ENCODE measurements at regions not wholly inside any gene's neighbourhood (a gene's known extent, or its start where the extent isn't known, plus 50 kb on each side); places are given as distances from the start of the nearest gene placed in this dataset.
"Not testable (repeated sequence)": the region's sequence is repeated elsewhere in the genome, so short reads cannot be mapped to it uniquely, and the experiment has no call there.

DNA sequence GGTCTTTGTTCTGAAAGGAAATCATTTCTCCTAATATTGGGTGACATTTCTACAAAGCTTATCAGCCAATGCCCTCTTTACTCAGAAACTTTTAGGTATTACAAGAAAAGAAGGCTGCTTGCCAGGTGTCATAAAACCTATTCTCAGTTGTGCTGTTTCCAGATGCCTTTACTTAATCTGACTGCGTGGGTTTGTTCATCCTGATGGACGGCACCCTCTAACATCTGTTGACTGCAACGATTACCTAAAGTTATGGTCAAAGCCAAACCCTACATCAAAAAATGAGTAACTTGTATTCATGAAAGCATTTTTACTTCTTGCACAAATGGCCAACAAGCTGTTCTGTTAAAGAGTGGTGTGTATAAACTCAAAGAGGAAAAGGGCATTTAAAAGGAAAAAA lies 207.7 kb upstream of the PDZRN3 start:
- no peaks in the 10 kb centered on the region for H3K4me1 ChIP-seq
- no peaks in the 10 kb centered on the region for H3K27me3 ChIP-seq
- H3K9me3 ChIP-seq = peaks cover 0 to 17% (median 10%) of the 10 kb centered on the region in 3 donors
- DNase-seq = no peak
- TF ChIP-seq, protein P1, sequence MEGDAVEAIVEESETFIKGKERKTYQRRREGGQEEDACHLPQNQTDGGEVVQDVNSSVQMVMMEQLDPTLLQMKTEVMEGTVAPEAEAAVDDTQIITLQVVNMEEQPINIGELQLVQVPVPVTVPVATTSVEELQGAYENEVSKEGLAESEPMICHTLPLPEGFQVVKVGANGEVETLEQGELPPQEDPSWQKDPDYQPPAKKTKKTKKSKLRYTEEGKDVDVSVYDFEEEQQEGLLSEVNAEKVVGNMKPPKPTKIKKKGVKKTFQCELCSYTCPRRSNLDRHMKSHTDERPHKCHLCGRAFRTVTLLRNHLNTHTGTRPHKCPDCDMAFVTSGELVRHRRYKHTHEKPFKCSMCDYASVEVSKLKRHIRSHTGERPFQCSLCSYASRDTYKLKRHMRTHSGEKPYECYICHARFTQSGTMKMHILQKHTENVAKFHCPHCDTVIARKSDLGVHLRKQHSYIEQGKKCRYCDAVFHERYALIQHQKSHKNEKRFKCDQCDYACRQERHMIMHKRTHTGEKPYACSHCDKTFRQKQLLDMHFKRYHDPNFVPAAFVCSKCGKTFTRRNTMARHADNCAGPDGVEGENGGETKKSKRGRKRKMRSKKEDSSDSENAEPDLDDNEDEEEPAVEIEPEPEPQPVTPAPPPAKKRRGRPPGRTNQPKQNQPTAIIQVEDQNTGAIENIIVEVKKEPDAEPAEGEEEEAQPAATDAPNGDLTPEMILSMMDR (IDR thresholded peaks at IDR 0.05) = no peak
- no peak for TF ChIP-seq POLR2A (IDR thresholded peaks at IDR 0.05)
- H3K4me3 ChIP-seq = no peak overlapping the region
- no peak overlapping the region for H3K27ac ChIP-seq
- 40 to 48% methylated on average over 3 of the region's 3 CpGs for WGBS, 2 donors
- no peaks in the 10 kb centered on the region for H3K36me3 ChIP-seq
- intact Hi-C loops (cut with DNase I) = no loop called here

DNA sequence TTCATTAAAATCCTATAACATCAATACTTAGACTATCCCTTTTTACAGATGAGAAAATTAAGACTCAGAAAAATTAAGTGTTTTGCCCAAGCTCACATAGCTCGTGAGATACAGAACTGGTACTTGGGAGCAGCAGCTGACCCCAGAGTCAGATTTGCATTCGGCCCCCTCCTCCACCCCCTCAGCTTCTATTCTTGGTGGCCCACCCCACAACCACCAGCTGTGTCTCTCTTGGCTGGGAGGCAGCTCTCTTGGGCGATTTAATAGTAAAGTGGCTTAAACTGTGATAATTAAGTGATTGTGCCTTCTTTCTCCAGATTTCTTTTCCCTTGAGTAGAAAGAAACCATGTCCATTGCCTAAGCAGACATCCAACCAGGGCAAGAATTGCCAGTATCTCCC lies 203.6 kb upstream of the PDZRN3 start:
- no peaks in the 10 kb centered on the region for H3K9me3 ChIP-seq

DNA sequence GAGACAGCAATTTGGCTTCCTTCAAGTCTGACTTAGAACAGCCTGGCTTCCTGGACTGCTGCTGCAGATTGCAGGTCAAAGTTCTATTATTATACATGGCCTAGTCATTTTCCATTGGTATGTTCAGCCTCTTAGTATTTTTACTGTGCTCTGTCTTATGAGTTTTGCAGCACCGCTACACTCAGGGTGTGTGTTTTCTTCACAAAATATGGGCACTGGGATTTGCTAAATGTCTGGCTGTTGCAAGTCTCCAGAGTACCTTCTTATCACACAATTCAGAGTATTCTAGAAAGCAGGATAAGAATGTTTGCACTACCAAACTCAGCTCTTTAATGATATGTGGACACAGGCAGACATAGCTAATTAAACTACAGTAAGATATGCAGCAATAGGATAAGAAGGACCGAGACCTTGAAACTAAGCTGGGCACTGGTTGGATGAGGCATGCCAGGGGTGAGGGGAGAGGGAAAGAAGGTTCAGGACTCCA lies 203.0 kb upstream of the PDZRN3 start:
- H3K27ac ChIP-seq = peak overlapping the region in 1 of 4 donors; percentile 18

More for the DNA sequence above, 203.6 kb upstream of the PDZRN3 start:
- no peak overlapping the region for H3K4me3 ChIP-seq
- no peak for DNase-seq
- 71 to 74% methylated on average over 3 of the region's 3 CpGs for WGBS, 2 donors
- H3K4me1 ChIP-seq = no peaks in the 10 kb centered on the region
- no peaks in the 10 kb centered on the region for H3K27me3 ChIP-seq
- peak overlapping the region in 1 of 4 donors; percentile 18 for H3K27ac ChIP-seq
- no peaks in the 10 kb centered on the region for H3K36me3 ChIP-seq
- TF ChIP-seq POLR2A (IDR thresholded peaks at IDR 0.05) = no peak
- TF ChIP-seq, protein P1 (IDR thresholded peaks at IDR 0.05) = no peak
- intact Hi-C loops (cut with DNase I) = loop anchor here (10.0 kb wide), 1 partner anchor 204 kb away; the partner anchor contains the start of gene PDZRN3

DNA sequence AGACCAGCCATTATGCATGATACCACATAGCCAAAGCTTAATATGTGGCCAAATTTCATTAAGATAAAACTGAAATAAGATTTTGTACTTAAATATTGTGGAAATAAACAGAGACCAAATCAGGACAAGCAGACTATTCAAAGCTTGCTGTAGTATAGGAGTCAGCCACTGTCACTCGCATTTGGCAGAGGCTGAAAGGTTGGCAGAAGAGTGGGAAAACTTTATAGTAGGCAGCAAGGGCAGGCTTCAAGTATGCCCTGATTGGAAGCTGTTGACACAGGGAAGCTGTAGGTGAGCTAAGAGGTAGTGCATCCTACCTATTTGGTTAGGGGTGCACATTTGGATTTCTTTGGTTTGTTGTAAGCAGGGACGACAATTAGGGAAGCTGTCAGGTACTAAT lies 202.5 kb upstream of the PDZRN3 start:
- intact Hi-C loops (cut with DNase I) = loop anchor here (10.0 kb wide), 1 partner anchor 202 kb away; the partner anchor contains the start of gene PDZRN3
- Histone ChIP-seq H3K27ac (no peak overlapping the region), H3K9me3 (no peaks in the 10 kb centered on the region), H3K4me3 (no peak overlapping the region), H3K36me3 (no peaks in the 10 kb centered on the region), H3K4me1 (no peaks in the 10 kb centered on the region), H3K27me3 (no peaks in the 10 kb centered on the region)
- TF ChIP-seq POLR2A (IDR thresholded peaks at IDR 0.05) = no peak
- TF ChIP-seq, protein P1 (IDR thresholded peaks at IDR 0.05) = no peak
- DNase-seq = no peak
- WGBS, 2 donors = 39 to 68% methylated on average over 2 of the region's 2 CpGs

More for the DNA sequence above, 203.0 kb upstream of the PDZRN3 start:
- H3K4me1 ChIP-seq = no peaks in the 10 kb centered on the region
- intact Hi-C loops (cut with DNase I) = loop anchor here (10.0 kb wide), 1 partner anchor 203 kb away; the partner anchor contains the start of gene PDZRN3
- TF ChIP-seq, protein P1 (IDR thresholded peaks at IDR 0.05) = no peak
- no peak for TF ChIP-seq POLR2A (IDR thresholded peaks at IDR 0.05)
- no peaks in the 10 kb centered on the region for H3K9me3 ChIP-seq
- no peaks in the 10 kb centered on the region for H3K27me3 ChIP-seq
- 87 to 91% methylated on average over 2 of the region's 2 CpGs for WGBS, 2 donors
- H3K36me3 ChIP-seq = no peaks in the 10 kb centered on the region
- no peak overlapping the region for H3K4me3 ChIP-seq
- no peak for DNase-seq

DNA sequence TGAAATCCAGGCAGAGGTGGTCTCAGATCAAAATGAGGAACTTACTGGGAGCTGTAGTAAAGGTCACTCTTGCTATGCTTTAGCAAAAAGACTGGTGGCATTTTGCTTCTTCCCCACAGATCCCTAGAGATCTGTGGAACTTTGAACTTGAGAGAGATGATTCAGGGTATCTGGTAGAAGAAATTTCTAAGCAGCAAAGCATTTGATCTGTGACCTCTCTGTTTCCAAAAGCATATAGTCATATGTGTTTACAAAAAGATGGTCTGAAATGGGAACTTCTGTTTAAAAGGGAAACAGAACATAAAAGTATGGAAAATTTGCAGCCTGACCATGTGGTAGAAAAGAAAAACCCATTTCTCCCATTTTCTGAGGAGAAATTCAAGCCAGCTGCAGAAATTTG lies 196.2 kb upstream of the PDZRN3 start:
- not testable (repeated sequence) for H3K4me3 ChIP-seq, H3K27me3 ChIP-seq, H3K36me3 ChIP-seq, H3K9me3 ChIP-seq, DNase-seq, H3K4me1 ChIP-seq
- intact Hi-C loops (cut with DNase I) = loop anchor here (10.0 kb wide), 1 partner anchor 196 kb away; the partner anchor contains the start of gene PDZRN3
- H3K27ac ChIP-seq = peak overlapping the region in 1 of 4 donors; percentile 28

DNA sequence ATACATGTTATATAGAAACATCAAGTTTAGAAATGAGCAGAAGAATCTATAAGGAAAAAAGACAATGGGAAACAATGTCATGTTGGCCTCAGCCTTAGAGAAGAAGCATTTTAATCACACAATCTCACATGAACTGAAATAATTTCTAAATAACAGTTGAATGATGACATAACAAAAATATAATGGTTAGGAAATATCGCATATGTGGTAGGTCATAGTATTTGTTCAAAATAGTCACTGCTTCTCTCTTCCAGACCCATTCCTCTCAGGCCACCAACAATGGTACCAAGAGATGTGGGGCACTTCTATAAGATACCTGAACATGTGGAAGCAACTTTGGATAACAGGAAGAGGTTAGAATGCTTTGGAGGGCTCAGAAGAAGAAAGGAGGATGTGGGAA lies 195.7 kb upstream of the PDZRN3 start:
- no peak for DNase-seq
- Histone ChIP-seq H3K36me3 (no peaks in the 10 kb centered on the region), H3K4me1 (no peaks in the 10 kb centered on the region), H3K27ac (peak overlapping the region in 1 of 4 donors; percentile 28), H3K9me3 (peaks cover 0 to 5% (median 0%) of the 10 kb centered on the region in 3 donors), H3K27me3 (no peaks in the 10 kb centered on the region), H3K4me3 (no peak overlapping the region)
- WGBS, 2 donors = 80 to 81% methylated on average over 1 of the region's 1 CpG
- intact Hi-C loops (cut with DNase I) = loop anchor here (10.0 kb wide), 1 partner anchor 196 kb away; the partner anchor contains the start of gene PDZRN3
- no peak for TF ChIP-seq POLR2A (IDR thresholded peaks at IDR 0.05)
- TF ChIP-seq, protein P1 (IDR thresholded peaks at IDR 0.05) = no peak

Measured in esophagus squamous epithelium (tissue), 5 donors.